ENCODE measurements at regions not wholly inside any gene's neighbourhood (a gene's known extent, or its start where the extent isn't known, plus 50 kb on each side); places are given as distances from the start of the nearest gene placed in this dataset.

DNA sequence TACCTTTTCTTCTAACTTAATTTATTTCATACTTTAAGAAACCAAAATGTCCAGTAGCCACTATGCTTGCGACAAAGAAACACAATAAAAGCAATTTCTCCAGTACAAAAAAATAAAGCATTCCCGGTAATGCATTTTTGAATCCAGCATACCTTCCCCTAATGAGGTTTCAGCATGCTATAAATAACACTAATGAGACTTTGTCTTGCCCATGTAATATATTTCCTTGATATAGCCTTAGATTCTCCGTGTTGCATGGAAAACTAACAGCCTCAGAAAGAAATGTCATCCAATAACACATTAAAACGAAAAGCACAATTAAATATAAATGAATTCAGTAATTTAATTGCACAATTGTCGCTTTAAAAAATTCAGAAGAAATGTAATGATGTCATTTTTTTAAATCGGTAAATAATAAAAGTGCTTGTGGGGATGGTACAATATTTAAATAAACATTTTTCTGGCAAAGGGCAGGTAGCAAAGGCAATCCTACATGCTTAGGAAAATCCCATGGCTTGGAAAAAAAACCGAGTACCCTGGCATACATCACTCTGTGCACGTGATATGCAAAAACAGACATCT lies 225.2 kb upstream of the PPARGC1A start:
- H2BK12ac ChIP-seq (ENCODE audit: low read depth, low read length), result no peak overlapping the region
- H3K36me3 ChIP-seq (ENCODE audit: control insufficient read depth in 2 of 4, insufficient read depth in 4 of 4, low read length in 3 of 4), result no peaks in the 10 kb centered on the region
- TF ChIP-seq RBBP5 (IDR thresholded peaks at IDR 0.05; ENCODE audit: borderline replicate concordance, low read depth, low read length) (no peak), SP1 (IDR thresholded peaks at IDR 0.05; ENCODE audit: low read depth, low read length) (no peak)
- H3K27me3 ChIP-seq (replicated peaks in 1 of 4; ENCODE audit: control insufficient read depth in 3 of 4, extremely low read depth in 1 of 4, insufficient read depth in 3 of 4, low read length in 3 of 4), result no peaks in the 10 kb centered on the region
- H3K79me1 ChIP-seq (ENCODE audit: low read depth, low read length), result no peaks in the 10 kb centered on the region
- H3K4me2 ChIP-seq (ENCODE audit: insufficient read depth in 1 of 2, low read depth in 2 of 2, low read length in 2 of 2), result no peak overlapping the region
- H3K14ac ChIP-seq (ENCODE audit: insufficient read length), result no peak overlapping the region
- FAIRE-seq (no peak), DNase-seq (ENCODE audit: low read depth in 1 of 2, low spot score in 2 of 2) (no peak)
- no peak overlapping the region for H3K4ac ChIP-seq (replicated peaks; ENCODE audit: insufficient read length, low read depth, low read length)
- no peaks in the 10 kb centered on the region; the same call in 1 of the 2 replicates for H3K23me2 ChIP-seq (ENCODE audit: low read depth, low read length)
- no peak overlapping the region for H3K27ac ChIP-seq (ENCODE audit: low read depth, low read length)
- H4K20me1 ChIP-seq (replicated peaks in 1 of 2; ENCODE audit: control insufficient read depth in 1 of 2, insufficient read depth in 2 of 2, low read length in 2 of 2), result no peaks in the 10 kb centered on the region
- H2BK15ac ChIP-seq (ENCODE audit: low read length), result no peak overlapping the region
- H4K8ac ChIP-seq (ENCODE audit: extremely low read depth, insufficient read depth, low read length), result no peak overlapping the region
- H3K4me1 ChIP-seq (replicated peaks in 1 of 4; ENCODE audit: control insufficient read depth in 3 of 4, insufficient read depth in 4 of 4, low read length in 3 of 4), result peaks cover 0 to 3% (median 0%) of the 10 kb centered on the region in 4 experiments; a peak in 2 of 7 replicates
- H3K79me2 ChIP-seq (ENCODE audit: control insufficient read depth in 1 of 2, insufficient read depth in 2 of 2, low read length in 2 of 2), result no peaks in the 10 kb centered on the region
- ChIA-PET POLR2A (ENCODE audit: partially characterized antibody) (no interaction called here), CTCF (ENCODE audit: partially characterized antibody) (no interaction called here)
- H2AK5ac ChIP-seq (ENCODE audit: low read depth, low read length), result no peak overlapping the region
- H2BK5ac ChIP-seq (ENCODE audit: low read depth, low read length), result no peak overlapping the region
- H3K56ac ChIP-seq (replicated peaks; ENCODE audit: insufficient read length, low read depth, low read length), result no peak overlapping the region
- H3K9me3 ChIP-seq (ENCODE audit: insufficient read depth in 2 of 2, low read depth in 1 of 2, low read length in 1 of 2), result no peaks in the 10 kb centered on the region
- no peak overlapping the region for H2BK120ac ChIP-seq (replicated peaks; ENCODE audit: low read depth, low read length)
- H4K5ac ChIP-seq (ENCODE audit: insufficient read length, low read depth, low read length), result no peak overlapping the region
- no peak overlapping the region for H2BK20ac ChIP-seq (ENCODE audit: low read length)
- WGBS, 2 experiments (ENCODE audit: extremely low coverage in 1 of 2, insufficient coverage in 1 of 2, insufficient read length in 1 of 2, insufficient replicate concordance in 2 of 2, low coverage in 1 of 2, low lambda C conversion rate in 2 of 2, missing lambda C conversion rate in 1 of 2), result 93% methylated on average over 8 of the region's 8 CpGs; no CpG with 5 or more reads in 1 of the 2 experiments
- H3K4me3 ChIP-seq (ENCODE audit: extremely low read depth in 1 of 4, insufficient read depth in 2 of 4, low read depth in 3 of 4, low read length in 4 of 4), result no peak overlapping the region
- H3K9ac ChIP-seq (replicated peaks in 1 of 4; ENCODE audit: extremely low read depth in 1 of 4, low read depth in 3 of 4, low read length in 3 of 4), result no peak overlapping the region
- H4K91ac ChIP-seq (replicated peaks; ENCODE audit: insufficient read length, low read length), result no peak overlapping the region
- H3K23ac ChIP-seq (ENCODE audit: insufficient read length), result no peak overlapping the region
- H2AFZ ChIP-seq (ENCODE audit: low read length), result no peak overlapping the region
- no peak overlapping the region for H3K18ac ChIP-seq (ENCODE audit: extremely low read depth, low read length)
